Tibial nerve (tissue), 4 donors: ENCODE measurements at regions not wholly inside any gene's neighbourhood (a gene's known extent, or its start where the extent isn't known, plus 50 kb on each side); places are given as distances from the start of the nearest gene placed in this dataset.

Experiments used
- EP300 ChIP-seq, 2 donors: sonication (generic); formaldehyde crosslinking; IDR thresholded peaks; one replicate each; pipeline ENCODE4 v1.6.1; 2017; ENCODE audit warnings: antibody characterized with exemption in 2 of 2, mild to moderate bottlenecking in 1 of 2
- POLR2A ChIP-seq, 2 donors: fragments of 450-650 bp; IDR thresholded peaks; one replicate each; pipeline ENCODE4 v1.6.1; 2017; ENCODE audit warnings: antibody characterized with exemption in 2 of 2, mild to moderate bottlenecking in 2 of 2, moderate library complexity in 2 of 2
- TF ChIP-seq, protein P1 (sequence below), 5 experiments: fragments of 200-600 bp in 3 of 5; fragments of 450-650 bp in 2 of 5; sonication (generic) in 3 of 5; IDR thresholded peaks; one replicate each; pipeline ENCODE4 v1.5.1; 2016 to 2019; ENCODE audit warnings: antibody characterized with exemption in 5 of 5, mild to moderate bottlenecking in 3 of 5, moderate library complexity in 2 of 5

DNA sequence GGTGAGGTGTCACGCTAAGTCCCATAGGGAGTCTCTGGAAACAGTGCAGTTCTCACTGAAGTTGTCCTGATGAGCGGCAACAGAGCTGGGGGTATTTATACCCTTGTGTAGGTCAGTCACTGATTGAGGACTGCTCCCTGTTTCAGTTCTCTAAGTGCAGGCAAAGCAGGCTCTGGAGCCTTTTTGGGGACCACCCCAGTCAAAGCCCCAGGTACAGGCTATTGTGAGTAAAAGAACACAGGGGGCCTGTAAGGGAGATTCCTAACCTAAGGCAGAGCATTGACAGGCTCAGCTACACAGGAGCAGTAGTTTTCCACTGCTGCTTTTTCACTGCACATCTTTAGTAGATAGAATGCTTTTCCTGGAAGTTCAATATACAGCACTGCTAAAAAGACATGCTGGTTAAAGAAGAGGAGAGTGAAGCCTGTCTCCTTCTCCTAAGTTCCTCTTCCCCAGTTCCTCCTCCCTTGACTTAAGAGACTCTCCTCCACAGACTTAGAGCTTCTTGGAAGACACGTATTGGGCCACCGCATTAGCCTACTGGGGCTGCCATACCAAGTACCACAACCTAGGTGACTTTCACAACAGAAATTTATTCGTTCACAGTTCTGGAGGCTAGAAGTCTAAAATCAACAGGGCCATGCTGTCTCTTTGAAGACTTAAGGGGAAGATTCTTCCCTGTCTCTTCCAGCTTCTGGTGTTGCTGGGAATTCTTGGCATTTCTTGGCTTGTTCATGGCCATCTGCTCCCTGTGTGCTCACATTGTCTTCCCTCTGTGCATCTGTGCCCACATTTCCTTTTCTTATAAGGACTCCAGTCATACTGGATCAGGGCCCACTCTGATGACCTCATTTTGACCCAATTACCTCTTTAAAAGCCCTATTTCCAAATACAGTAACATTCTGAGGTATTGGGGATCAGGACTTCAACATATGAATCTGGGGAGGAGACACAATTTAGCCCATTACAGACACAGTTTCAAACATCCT, 221.0 kb downstream of the ESM1 start:
- TF ChIP-seq, protein P1, sequence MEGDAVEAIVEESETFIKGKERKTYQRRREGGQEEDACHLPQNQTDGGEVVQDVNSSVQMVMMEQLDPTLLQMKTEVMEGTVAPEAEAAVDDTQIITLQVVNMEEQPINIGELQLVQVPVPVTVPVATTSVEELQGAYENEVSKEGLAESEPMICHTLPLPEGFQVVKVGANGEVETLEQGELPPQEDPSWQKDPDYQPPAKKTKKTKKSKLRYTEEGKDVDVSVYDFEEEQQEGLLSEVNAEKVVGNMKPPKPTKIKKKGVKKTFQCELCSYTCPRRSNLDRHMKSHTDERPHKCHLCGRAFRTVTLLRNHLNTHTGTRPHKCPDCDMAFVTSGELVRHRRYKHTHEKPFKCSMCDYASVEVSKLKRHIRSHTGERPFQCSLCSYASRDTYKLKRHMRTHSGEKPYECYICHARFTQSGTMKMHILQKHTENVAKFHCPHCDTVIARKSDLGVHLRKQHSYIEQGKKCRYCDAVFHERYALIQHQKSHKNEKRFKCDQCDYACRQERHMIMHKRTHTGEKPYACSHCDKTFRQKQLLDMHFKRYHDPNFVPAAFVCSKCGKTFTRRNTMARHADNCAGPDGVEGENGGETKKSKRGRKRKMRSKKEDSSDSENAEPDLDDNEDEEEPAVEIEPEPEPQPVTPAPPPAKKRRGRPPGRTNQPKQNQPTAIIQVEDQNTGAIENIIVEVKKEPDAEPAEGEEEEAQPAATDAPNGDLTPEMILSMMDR (IDR thresholded peaks at IDR 0.05) = no peak
- TF ChIP-seq POLR2A (IDR thresholded peaks at IDR 0.05) (no peak), EP300 (IDR thresholded peaks at IDR 0.05) (no peak)
